ENCODE measurements at regions not wholly inside any gene's neighbourhood (a gene's known extent, or its start where the extent isn't known, plus 50 kb on each side); places are given as distances from the start of the nearest gene placed in this dataset.
"Not testable (repeated sequence)": the region's sequence is repeated elsewhere in the genome, so short reads cannot be mapped to it uniquely, and the experiment has no call there.

DNA sequence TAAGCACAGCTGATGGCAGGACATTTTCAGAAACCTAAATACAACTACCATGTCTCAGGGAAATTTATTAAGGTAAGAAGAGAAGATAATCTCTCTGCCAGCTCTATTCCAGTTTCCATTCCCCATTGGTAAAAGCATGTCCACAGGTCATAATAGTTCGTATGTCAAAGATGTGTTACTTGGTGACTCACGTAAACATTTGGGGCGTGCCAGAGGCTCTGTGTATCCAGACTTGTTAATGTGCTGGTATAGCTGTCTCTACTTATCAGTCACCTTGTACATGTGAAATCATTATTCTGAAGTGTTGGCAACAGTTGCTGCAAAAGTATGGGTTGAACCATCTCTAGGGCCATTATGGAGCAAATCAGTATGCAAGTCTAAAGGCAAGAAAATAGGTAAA, 1345.1 kb downstream of the SUCLG1 start:
- H3K27ac ChIP-seq (ENCODE audit: low read length): no peak overlapping the region

DNA sequence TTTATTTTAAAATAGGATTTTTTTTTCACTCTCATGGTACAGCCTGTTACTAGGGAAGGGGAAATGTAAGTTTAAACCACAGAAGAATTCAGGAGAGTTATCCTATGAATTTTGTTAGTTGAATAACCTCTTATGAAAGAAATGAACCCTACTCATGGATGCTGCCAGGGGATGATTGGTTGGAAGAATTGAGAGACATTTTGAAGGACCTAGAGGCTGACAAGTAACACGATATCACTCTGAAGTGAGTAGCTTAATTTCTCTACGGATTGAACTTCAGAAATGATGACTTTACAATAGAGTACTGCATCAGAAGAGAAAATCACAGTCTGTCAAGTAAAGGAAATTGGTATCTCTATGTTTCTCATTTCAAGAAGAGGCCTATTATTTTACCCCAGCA, 1346.2 kb downstream of the SUCLG1 start:
- H3K4me3 ChIP-seq (ENCODE audit: low read depth in 1 of 2, low read length in 2 of 2): no peak overlapping the region
- no peaks in the 10 kb centered on the region for H3K27me3 ChIP-seq (ENCODE audit: low read depth, low read length)
- H3K9me3 ChIP-seq (ENCODE audit: control insufficient read depth in 1 of 2, low read length in 2 of 2): no peaks in the 10 kb centered on the region
- H3K4me1 ChIP-seq (ENCODE audit: control insufficient read depth in 1 of 2, insufficient read depth in 2 of 2, low read length in 2 of 2): no peaks in the 10 kb centered on the region
- no peaks in the 10 kb centered on the region for H3K36me3 ChIP-seq (ENCODE audit: control insufficient read depth in 1 of 2, insufficient read depth in 2 of 2, low read length in 2 of 2)
- H3K27ac ChIP-seq (ENCODE audit: low read length): no peak overlapping the region

More for the DNA sequence above, 1345.1 kb downstream of the SUCLG1 start:
- Histone ChIP-seq H3K36me3 (ENCODE audit: control insufficient read depth in 1 of 2, insufficient read depth in 2 of 2, low read length in 2 of 2) (no peaks in the 10 kb centered on the region), H3K4me3 (ENCODE audit: low read depth in 1 of 2, low read length in 2 of 2) (no peak overlapping the region), H3K4me1 (ENCODE audit: control insufficient read depth in 1 of 2, insufficient read depth in 2 of 2, low read length in 2 of 2) (no peaks in the 10 kb centered on the region), H3K27me3 (ENCODE audit: low read depth, low read length) (no peaks in the 10 kb centered on the region), H3K9me3 (ENCODE audit: control insufficient read depth in 1 of 2, low read length in 2 of 2) (no peaks in the 10 kb centered on the region)

DNA sequence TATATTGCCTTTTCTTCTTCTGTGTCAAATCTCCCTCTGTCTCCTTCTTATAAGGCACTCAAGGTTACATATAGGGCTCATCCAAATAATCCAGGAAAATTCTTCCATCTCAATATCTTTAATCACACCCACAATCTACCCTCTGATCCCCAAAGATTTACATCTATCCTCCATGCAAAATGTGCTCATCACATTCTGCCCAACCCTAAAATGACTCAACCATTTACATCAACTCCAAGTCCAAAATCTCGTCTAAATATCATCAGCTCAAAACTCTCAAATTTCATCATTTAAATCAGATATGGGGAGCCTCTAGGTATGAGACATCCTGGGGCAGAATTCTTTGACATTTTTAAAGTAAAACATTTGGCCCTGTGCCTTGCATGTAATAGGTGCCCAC, 1349.8 kb downstream of the SUCLG1 start:
- Histone ChIP-seq H3K36me3 (ENCODE audit: control insufficient read depth in 1 of 2, insufficient read depth in 2 of 2, low read length in 2 of 2) (no peaks in the 10 kb centered on the region), H3K27me3 (ENCODE audit: low read depth, low read length) (no peaks in the 10 kb centered on the region), H3K9me3 (ENCODE audit: control insufficient read depth in 1 of 2, low read length in 2 of 2) (no peaks in the 10 kb centered on the region), H3K4me1 (ENCODE audit: control insufficient read depth in 1 of 2, insufficient read depth in 2 of 2, low read length in 2 of 2) (no peaks in the 10 kb centered on the region), H3K27ac (ENCODE audit: low read length) (no peak overlapping the region), H3K4me3 (ENCODE audit: low read depth in 1 of 2, low read length in 2 of 2) (no peak overlapping the region)

DNA sequence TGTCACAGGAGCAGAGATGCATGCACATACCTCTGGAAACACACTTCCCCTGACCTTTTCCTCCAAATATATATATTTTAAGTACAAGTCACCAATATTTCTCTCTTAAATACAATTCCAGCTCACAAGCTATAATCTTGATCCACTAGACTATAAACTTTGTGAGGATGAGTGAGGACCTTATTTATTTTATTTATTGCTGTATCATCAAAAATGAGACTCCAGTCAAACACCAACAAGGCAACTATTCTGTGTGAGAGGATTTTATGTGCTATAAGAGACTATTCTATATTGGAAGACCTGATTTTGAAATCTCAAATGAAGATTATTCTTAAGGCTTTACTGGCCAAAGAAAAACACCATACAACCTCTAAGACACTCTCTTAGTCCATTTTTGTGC, 1352.2 kb downstream of the SUCLG1 start:
- Histone ChIP-seq H3K4me1 (ENCODE audit: control insufficient read depth in 1 of 2, insufficient read depth in 2 of 2, low read length in 2 of 2) (no peaks in the 10 kb centered on the region), H3K9me3 (ENCODE audit: control insufficient read depth in 1 of 2, low read length in 2 of 2) (no peaks in the 10 kb centered on the region)

DNA sequence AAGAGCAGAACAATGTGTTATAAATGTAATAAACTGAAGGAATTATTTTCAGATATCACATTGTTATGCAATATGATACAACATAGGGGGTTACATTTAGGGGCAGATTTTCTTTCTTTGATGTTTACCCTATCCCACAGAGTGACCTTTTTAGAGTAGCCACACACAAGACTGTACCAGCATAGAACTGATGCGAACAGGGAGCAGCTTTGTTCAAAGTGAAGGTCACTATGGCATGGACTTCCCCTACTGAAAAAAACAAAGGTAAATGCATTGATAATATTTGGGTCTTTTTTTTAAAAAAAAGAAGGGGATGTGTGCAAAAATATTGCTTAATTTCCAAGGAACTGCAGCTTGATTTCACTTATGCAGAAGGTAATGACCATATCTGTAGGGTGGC, 1354.9 kb downstream of the SUCLG1 start:
- no peak overlapping the region for H3K4me3 ChIP-seq (ENCODE audit: low read depth in 1 of 2, low read length in 2 of 2)
- no peaks in the 10 kb centered on the region for H3K27me3 ChIP-seq (ENCODE audit: low read depth, low read length)
- H3K27ac ChIP-seq (ENCODE audit: low read length): no peak overlapping the region
- no peaks in the 10 kb centered on the region for H3K9me3 ChIP-seq (ENCODE audit: control insufficient read depth in 1 of 2, low read length in 2 of 2)
- no peaks in the 10 kb centered on the region for H3K36me3 ChIP-seq (ENCODE audit: control insufficient read depth in 1 of 2, insufficient read depth in 2 of 2, low read length in 2 of 2)
- H3K4me1 ChIP-seq (ENCODE audit: control insufficient read depth in 1 of 2, insufficient read depth in 2 of 2, low read length in 2 of 2): no peaks in the 10 kb centered on the region

More for the DNA sequence above, 1352.2 kb downstream of the SUCLG1 start:
- Histone ChIP-seq H3K27ac (ENCODE audit: low read length) (no peak overlapping the region), H3K27me3 (ENCODE audit: low read depth, low read length) (no peaks in the 10 kb centered on the region), H3K4me3 (ENCODE audit: low read depth in 1 of 2, low read length in 2 of 2) (no peak overlapping the region), H3K36me3 (ENCODE audit: control insufficient read depth in 1 of 2, insufficient read depth in 2 of 2, low read length in 2 of 2) (no peaks in the 10 kb centered on the region)

DNA sequence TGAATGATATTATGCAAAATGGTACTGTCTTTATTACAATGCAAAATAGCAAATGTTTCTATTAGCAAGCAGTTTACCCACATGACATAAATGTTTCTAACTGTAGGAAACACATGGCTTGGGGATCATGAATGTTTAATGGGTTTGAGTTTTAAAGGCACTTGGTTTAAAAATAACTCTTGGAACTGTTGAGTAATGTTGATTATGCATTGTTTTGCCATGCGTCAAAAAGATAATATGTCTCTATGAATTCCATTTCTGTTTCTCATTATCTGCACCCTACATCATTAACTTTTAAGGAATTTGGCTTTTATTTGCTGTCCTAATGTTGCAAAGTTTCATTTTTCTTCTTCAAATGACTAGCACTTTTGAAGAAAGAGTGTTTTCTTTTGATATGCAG, 1355.5 kb downstream of the SUCLG1 start:
- H3K27ac ChIP-seq (ENCODE audit: low read length): no peak overlapping the region
- H3K4me1 ChIP-seq (ENCODE audit: control insufficient read depth in 1 of 2, insufficient read depth in 2 of 2, low read length in 2 of 2): no peaks in the 10 kb centered on the region
- no peaks in the 10 kb centered on the region for H3K9me3 ChIP-seq (ENCODE audit: control insufficient read depth in 1 of 2, low read length in 2 of 2)
- no peaks in the 10 kb centered on the region for H3K27me3 ChIP-seq (ENCODE audit: low read depth, low read length)
- no peak overlapping the region for H3K4me3 ChIP-seq (ENCODE audit: low read depth in 1 of 2, low read length in 2 of 2)
- H3K36me3 ChIP-seq (ENCODE audit: control insufficient read depth in 1 of 2, insufficient read depth in 2 of 2, low read length in 2 of 2): no peaks in the 10 kb centered on the region

DNA sequence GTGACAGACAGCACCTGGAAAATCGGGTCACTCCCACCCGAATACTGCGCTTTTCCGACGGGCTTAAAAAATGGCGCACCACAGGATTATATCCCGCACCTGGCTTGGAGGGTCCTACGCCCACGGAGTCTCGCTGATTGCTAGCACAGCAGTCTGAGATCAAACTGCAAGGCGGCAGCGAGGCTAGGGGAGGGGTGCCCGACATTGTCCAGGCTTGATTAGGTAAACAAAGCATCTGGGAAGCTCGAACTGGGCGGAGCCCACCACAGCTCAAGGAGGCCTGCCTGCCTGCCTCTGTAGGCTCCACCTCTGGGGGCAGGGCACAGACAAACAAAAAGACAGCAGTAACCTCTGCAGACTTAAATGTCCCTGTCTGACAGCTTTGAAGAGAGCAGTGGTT, 1370.0 kb downstream of the SUCLG1 start:
- not testable (repeated sequence) for H3K9me3 ChIP-seq (ENCODE audit: control insufficient read depth in 1 of 2, low read length in 2 of 2); H3K27me3 ChIP-seq (ENCODE audit: low read depth, low read length); H3K36me3 ChIP-seq (ENCODE audit: control insufficient read depth in 1 of 2, insufficient read depth in 2 of 2, low read length in 2 of 2); H3K4me1 ChIP-seq (ENCODE audit: control insufficient read depth in 1 of 2, insufficient read depth in 2 of 2, low read length in 2 of 2); H3K27ac ChIP-seq (ENCODE audit: low read length); H3K4me3 ChIP-seq (ENCODE audit: low read depth in 1 of 2, low read length in 2 of 2)

DNA sequence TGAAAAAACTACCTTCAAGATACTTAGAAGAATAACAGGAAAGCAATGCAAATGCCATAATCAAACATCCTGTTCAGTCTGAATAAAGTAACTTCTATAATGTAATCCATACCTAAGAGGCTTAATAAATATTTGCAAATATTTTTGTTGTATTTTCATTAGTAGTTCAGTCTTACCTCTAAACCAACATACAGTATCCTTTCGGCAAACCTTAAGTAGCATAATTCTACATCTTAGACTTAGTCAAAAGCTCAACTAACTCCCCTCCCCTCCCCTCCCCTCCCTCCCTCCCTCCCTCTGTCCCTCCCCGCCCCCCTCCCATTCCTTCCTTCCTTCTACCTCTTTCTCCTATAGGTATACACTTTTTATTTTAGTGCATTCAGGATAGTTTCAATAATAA, 1373.2 kb downstream of the SUCLG1 start:
- Histone ChIP-seq H3K27ac (ENCODE audit: low read length) (no peak overlapping the region), H3K4me1 (ENCODE audit: control insufficient read depth in 1 of 2, insufficient read depth in 2 of 2, low read length in 2 of 2) (peaks cover 0 to 16% of the 10 kb centered on the region in 2 donors), H3K27me3 (ENCODE audit: low read depth, low read length) (no peaks in the 10 kb centered on the region), H3K4me3 (ENCODE audit: low read depth in 1 of 2, low read length in 2 of 2) (no peak overlapping the region), H3K9me3 (ENCODE audit: control insufficient read depth in 1 of 2, low read length in 2 of 2) (no peaks in the 10 kb centered on the region), H3K36me3 (ENCODE audit: control insufficient read depth in 1 of 2, insufficient read depth in 2 of 2, low read length in 2 of 2) (no peaks in the 10 kb centered on the region)

DNA sequence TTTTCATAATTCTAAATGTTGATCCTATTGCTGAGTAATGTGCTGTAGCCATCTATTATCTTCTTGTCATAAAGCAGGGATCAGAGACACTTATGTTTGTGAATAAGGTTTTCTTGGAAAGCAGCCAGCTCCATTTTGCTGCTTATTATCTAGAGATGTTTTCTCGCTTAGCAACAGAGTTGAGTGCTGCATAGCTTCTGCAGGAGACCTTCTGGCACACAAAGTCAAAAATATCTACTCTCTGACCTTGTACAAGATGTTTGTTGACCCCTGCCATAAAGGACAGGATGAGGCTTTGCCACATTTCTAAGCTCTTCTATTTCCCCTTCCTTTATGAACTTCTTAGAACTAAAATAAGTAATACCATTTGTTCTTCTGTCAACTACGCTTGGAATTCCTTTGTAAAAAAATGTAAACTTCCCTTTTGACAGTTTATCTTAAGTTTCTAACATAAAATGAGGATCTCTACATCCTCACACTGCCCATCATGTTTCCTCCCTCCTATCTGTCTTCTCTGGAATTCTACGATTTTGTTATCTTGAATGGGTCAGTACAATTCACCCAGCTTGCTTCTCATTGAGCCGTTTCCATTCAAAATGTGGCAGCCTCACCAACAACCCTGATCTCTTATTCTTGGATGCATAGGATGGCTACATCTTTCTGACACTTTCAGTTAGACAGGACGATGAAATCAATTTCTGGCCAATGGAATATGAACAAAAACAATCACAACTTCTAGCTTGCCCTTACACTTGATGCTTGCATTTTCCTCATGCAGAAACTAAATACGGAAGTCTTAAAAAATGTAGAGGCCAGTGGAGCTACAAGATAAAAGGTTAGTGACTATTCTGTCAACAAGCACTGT, 1377.0 kb downstream of the SUCLG1 start:
- Histone ChIP-seq H3K27me3 (ENCODE audit: low read depth, low read length) (no peaks in the 10 kb centered on the region), H3K4me3 (ENCODE audit: low read depth in 1 of 2, low read length in 2 of 2) (no peak overlapping the region), H3K36me3 (ENCODE audit: control insufficient read depth in 1 of 2, insufficient read depth in 2 of 2, low read length in 2 of 2) (no peaks in the 10 kb centered on the region), H3K27ac (ENCODE audit: low read length) (no peak overlapping the region), H3K4me1 (ENCODE audit: control insufficient read depth in 1 of 2, insufficient read depth in 2 of 2, low read length in 2 of 2) (peaks cover 0 to 17% of the 10 kb centered on the region in 2 donors), H3K9me3 (ENCODE audit: control insufficient read depth in 1 of 2, low read length in 2 of 2) (no peaks in the 10 kb centered on the region)

DNA sequence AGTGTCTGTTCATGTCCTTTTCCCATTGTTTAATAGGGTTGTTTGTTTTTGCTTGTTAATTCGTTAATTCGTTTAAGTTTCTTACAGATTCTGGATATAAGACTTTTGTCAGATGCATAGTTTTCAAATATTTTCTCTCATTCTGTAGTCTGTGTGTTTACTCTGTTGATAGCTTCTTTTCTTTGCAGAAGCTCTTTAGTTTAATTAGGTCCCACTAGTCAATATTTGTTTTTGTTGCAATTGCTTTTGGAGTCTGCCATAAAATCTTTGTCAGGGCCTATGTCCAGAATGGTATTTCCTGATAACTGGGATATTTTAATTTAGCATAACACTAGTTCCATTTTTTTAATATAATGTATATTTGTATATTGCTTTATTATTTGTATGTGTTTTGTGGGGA, 1380.1 kb downstream of the SUCLG1 start:
- H3K9me3 ChIP-seq (ENCODE audit: control insufficient read depth in 1 of 2, low read length in 2 of 2): no peaks in the 10 kb centered on the region
- no peak overlapping the region for H3K27ac ChIP-seq (ENCODE audit: low read length)
- no peaks in the 10 kb centered on the region for H3K36me3 ChIP-seq (ENCODE audit: control insufficient read depth in 1 of 2, insufficient read depth in 2 of 2, low read length in 2 of 2)
- H3K4me1 ChIP-seq (ENCODE audit: control insufficient read depth in 1 of 2, insufficient read depth in 2 of 2, low read length in 2 of 2): peaks cover 0 to 17% of the 10 kb centered on the region in 2 donors
- H3K27me3 ChIP-seq (ENCODE audit: low read depth, low read length): no peaks in the 10 kb centered on the region
- no peak overlapping the region for H3K4me3 ChIP-seq (ENCODE audit: low read depth in 1 of 2, low read length in 2 of 2)

DNA sequence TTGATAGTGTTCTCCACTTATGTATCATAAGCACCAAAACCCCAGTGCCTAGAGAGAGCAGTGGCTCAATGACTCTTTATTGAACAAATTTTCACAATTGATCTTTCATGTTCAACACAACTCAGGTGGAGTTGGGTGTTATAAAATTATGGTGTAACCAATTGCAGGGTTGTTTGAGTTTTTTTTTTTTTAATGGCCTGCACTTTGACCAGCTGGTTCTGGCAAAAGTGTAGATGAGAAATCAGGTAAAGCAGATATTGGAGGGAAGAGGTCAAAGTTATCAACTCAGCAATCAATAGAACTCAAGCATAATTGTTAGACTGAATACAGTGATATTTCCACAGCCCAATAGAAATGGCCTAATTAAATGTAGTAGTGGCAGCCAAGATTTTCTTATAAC, 1386.3 kb downstream of the SUCLG1 start:
- Histone ChIP-seq H3K36me3 (ENCODE audit: control insufficient read depth in 1 of 2, insufficient read depth in 2 of 2, low read length in 2 of 2) (no peaks in the 10 kb centered on the region), H3K4me1 (ENCODE audit: control insufficient read depth in 1 of 2, insufficient read depth in 2 of 2, low read length in 2 of 2) (no peaks in the 10 kb centered on the region), H3K9me3 (ENCODE audit: control insufficient read depth in 1 of 2, low read length in 2 of 2) (no peaks in the 10 kb centered on the region), H3K27ac (ENCODE audit: low read length) (no peak overlapping the region), H3K27me3 (ENCODE audit: low read depth, low read length) (no peaks in the 10 kb centered on the region), H3K4me3 (ENCODE audit: low read depth in 1 of 2, low read length in 2 of 2) (no peak overlapping the region)

DNA sequence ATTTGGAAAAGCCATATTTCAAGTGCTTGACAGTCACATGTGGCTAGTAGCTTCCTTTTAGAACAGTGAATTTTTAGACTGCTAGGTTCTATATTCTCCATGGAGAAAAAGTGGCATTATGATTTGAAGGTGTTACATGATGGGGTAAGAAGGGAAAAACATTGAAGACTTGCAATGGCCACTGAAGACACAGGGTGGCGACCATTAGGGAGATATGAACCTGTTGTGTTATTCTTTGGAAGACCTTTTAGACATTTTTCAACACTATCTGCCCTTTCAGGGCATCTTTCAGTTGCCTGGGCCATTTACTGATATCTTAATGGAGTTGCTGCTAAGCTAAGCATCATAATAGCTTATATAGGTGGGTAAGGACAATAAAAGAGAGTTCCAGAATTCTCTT, 1387.2 kb downstream of the SUCLG1 start:
- Histone ChIP-seq H3K9me3 (ENCODE audit: control insufficient read depth in 1 of 2, low read length in 2 of 2) (no peaks in the 10 kb centered on the region), H3K27ac (ENCODE audit: low read length) (no peak overlapping the region), H3K36me3 (ENCODE audit: control insufficient read depth in 1 of 2, insufficient read depth in 2 of 2, low read length in 2 of 2) (no peaks in the 10 kb centered on the region), H3K27me3 (ENCODE audit: low read depth, low read length) (no peaks in the 10 kb centered on the region), H3K4me3 (ENCODE audit: low read depth in 1 of 2, low read length in 2 of 2) (no peak overlapping the region), H3K4me1 (ENCODE audit: control insufficient read depth in 1 of 2, insufficient read depth in 2 of 2, low read length in 2 of 2) (no peaks in the 10 kb centered on the region)

All from muscle layer of duodenum (tissue), 2 donors.